GM23338 (cell line): ENCODE measurements at regions not wholly inside any gene's neighbourhood (a gene's known extent, or its start where the extent isn't known, plus 50 kb on each side); places are given as distances from the start of the nearest gene placed in this dataset.

ENCODE experiments used
- ATAC-seq: fragments of 200-7000 bp; cut with Tn5 transposase; 3 replicates; pipeline ENCODE4 v1.9.1; 2020
- DNase-seq: peaks from one replicate; pipeline ENCODE4 v3.0.0-alpha.2; 2015; ENCODE audit warnings: low spot score
- H2AFZ ChIP-seq: fragments of 200-600 bp; sonication (generic); 2 replicates; pipeline ENCODE4 v1.8.0; 2016; ENCODE audit warnings: antibody characterized with exemption, mild to moderate bottlenecking, moderate library complexity
- H3F3A ChIP-seq: fragments of 200-600 bp; sonication (generic); replicated peaks from 2 replicates; pipeline ENCODE4 v1.8.0; 2017; ENCODE audit warnings: antibody characterized with exemption, mixed run types, low read depth
- H3K27ac ChIP-seq: fragments of 200-600 bp; sonication (generic); 2 replicates; pipeline ENCODE4 v1.6.1; 2016; ENCODE audit warnings: low read depth
- H3K27me3 ChIP-seq: fragments of 200-600 bp; sonication (generic); 2 replicates; pipeline ENCODE4 v1.8.0; 2016; ENCODE audit warnings: mild to moderate bottlenecking, mixed run types, moderate library complexity; ENCODE audit not compliant: insufficient read depth
- H3K36me3 ChIP-seq: fragments of 200-600 bp; sonication (generic); 2 replicates; pipeline ENCODE4 v1.8.0; 2016; ENCODE audit warnings: mild to moderate bottlenecking; ENCODE audit not compliant: insufficient read depth
- H3K4me1 ChIP-seq: fragments of 200-600 bp; sonication (generic); 2 replicates; pipeline ENCODE4 v1.8.0; 2016; ENCODE audit warnings: mild to moderate bottlenecking, moderate library complexity; ENCODE audit not compliant: insufficient read depth
- H3K4me2 ChIP-seq: fragments of 200-600 bp; sonication (generic); 2 replicates; pipeline ENCODE4 v1.7.1; 2017; ENCODE audit warnings: mixed run types
- H3K4me3 ChIP-seq: fragments of 200-600 bp; sonication (generic); 2 replicates; pipeline ENCODE4 v1.6.1; 2016; ENCODE audit warnings: mixed run types
- H3K79me2 ChIP-seq: fragments of 200-600 bp; sonication (generic); replicated peaks from 2 replicates; pipeline ENCODE4 v1.8.0; 2017; ENCODE audit warnings: mild to moderate bottlenecking; ENCODE audit not compliant: insufficient read depth
- H3K9me2 ChIP-seq: fragments of 200-600 bp; sonication (generic); 2 replicates; pipeline ENCODE4 v1.8.0; 2017; ENCODE audit not compliant: insufficient read depth
- H4K20me1 ChIP-seq: fragments of 200-600 bp; sonication (generic); replicated peaks from 2 replicates; pipeline ENCODE4 v1.8.0; 2017; ENCODE audit warnings: mild to moderate bottlenecking; ENCODE audit not compliant: insufficient read depth
- H3K27ac Mint-ChIP-seq: 2 replicates; pipeline ENCODE4 v1.8.0; 2020; ENCODE audit warnings: inconsistent platforms, mild to moderate bottlenecking, moderate library complexity, mixed read lengths
- H3K27me3 Mint-ChIP-seq: 3 replicates; pipeline ENCODE4 v1.8.0; 2022; ENCODE audit warnings: low read depth, mild to moderate bottlenecking, moderate library complexity, mixed read lengths, inconsistent platforms; ENCODE audit not compliant: insufficient read depth, poor library complexity
- H3K36me3 Mint-ChIP-seq: 3 replicates; pipeline ENCODE4 v1.8.0; 2021; ENCODE audit warnings: low read depth, mild to moderate bottlenecking, inconsistent platforms, moderate library complexity, mixed read lengths
- H3K4me1 Mint-ChIP-seq: 3 replicates; pipeline ENCODE4 v1.8.0; 2020; ENCODE audit warnings: mild to moderate bottlenecking, inconsistent platforms, mixed read lengths
- H3K4me3 Mint-ChIP-seq: 3 replicates; pipeline ENCODE4 v1.8.0; 2021; ENCODE audit warnings: moderate library complexity, mild to moderate bottlenecking, inconsistent platforms, mixed read lengths
- H3K9me3 Mint-ChIP-seq: 3 replicates; pipeline ENCODE4 v1.8.0; 2020; ENCODE audit warnings: moderate library complexity, mild to moderate bottlenecking, inconsistent platforms, mixed read lengths
- EZH2 ChIP-seq: fragments of 200-600 bp; sonication (generic); IDR thresholded peaks from one replicate; pipeline ENCODE4 v1.8.0; 2017; ENCODE audit warnings: antibody characterized with exemption, mild to moderate bottlenecking, low read depth; ENCODE audit not compliant: unreplicated experiment
- JUNB ChIP-seq: IDR thresholded peaks from one replicate; pipeline ENCODE4 v1.6.1; 2016; ENCODE audit warnings: antibody characterized with exemption; ENCODE audit not compliant: unreplicated experiment
- NANOG ChIP-seq: IDR thresholded peaks from 2 replicates; pipeline ENCODE4 v1.6.1; 2016; ENCODE audit warnings: antibody characterized with exemption, borderline replicate concordance
- REST ChIP-seq: IDR thresholded peaks from one replicate; pipeline ENCODE4 v1.6.1; 2018; ENCODE audit warnings: antibody characterized with exemption; ENCODE audit not compliant: unreplicated experiment
- STAT1 ChIP-seq: IDR thresholded peaks from one replicate; pipeline ENCODE4 v1.6.1; 2016; ENCODE audit warnings: antibody characterized with exemption; ENCODE audit not compliant: unreplicated experiment
- ZNF331 ChIP-seq: fragments of 250-450 bp; sonication (Bioruptor Pico); IDR thresholded peaks from 2 replicates; pipeline ENCODE4 v1.5.0; 2020; ENCODE audit warnings: low read depth, mild to moderate bottlenecking, moderate library complexity
- TF ChIP-seq, protein P1 (sequence below), 2 experiments: fragments of 200-600 bp in 1 of 2; sonication (generic) in 1 of 2; conservative IDR thresholded peaks; 2 replicates each; pipeline versions ENCODE4 v1.5.1 to v1.6.1; 2016 to 2017; ENCODE audit warnings: antibody characterized with exemption in 2 of 2, low read depth in 2 of 2, mild to moderate bottlenecking in 2 of 2, moderate library complexity in 1 of 2
- TF ChIP-seq, protein P2 (sequence below): IDR thresholded peaks from 2 replicates; pipeline ENCODE4 v1.6.1; 2016; ENCODE audit warnings: antibody characterized with exemption
- TF ChIP-seq, protein P3 (sequence below): fragments of 250-450 bp; sonication (Bioruptor Pico); IDR thresholded peaks from 2 replicates; pipeline ENCODE4 v1.5.0; 2020; ENCODE audit warnings: mild to moderate bottlenecking, moderate library complexity

- H3K4me1 Mint-ChIP-seq: peaks cover 6% of the 10 kb centered on the region
Observed at GRCh38 chrX:40891798-40892197, 156.5 kb upstream of the MED14 start.

More at GRCh38 chrX:40891798-40892197, 156.5 kb upstream of the MED14 start:
- H3K4me3 Mint-ChIP-seq: no peak overlapping the region
- Histone ChIP-seq H3F3A (no peaks in the 10 kb centered on the region), H3K79me2 (no peaks in the 10 kb centered on the region), H2AFZ (no peak overlapping the region), H3K36me3 (no peaks in the 10 kb centered on the region), H3K27me3 (no peaks in the 10 kb centered on the region), H3K27ac (no peak overlapping the region), H4K20me1 (no peaks in the 10 kb centered on the region), H3K4me2 (no peak overlapping the region), H3K4me3 (no peak overlapping the region), H3K9me2 (no peaks in the 10 kb centered on the region), H3K4me1 (peaks cover 7% of the 10 kb centered on the region; the same call in 1 of the 2 replicates)
- TF ChIP-seq REST (no peak), STAT1 (no peak), JUNB (no peak), ZNF331 (CRISPR knock-in tag) (no peak), NANOG (no peak), EZH2 (no peak)
- TF ChIP-seq, protein P1, sequence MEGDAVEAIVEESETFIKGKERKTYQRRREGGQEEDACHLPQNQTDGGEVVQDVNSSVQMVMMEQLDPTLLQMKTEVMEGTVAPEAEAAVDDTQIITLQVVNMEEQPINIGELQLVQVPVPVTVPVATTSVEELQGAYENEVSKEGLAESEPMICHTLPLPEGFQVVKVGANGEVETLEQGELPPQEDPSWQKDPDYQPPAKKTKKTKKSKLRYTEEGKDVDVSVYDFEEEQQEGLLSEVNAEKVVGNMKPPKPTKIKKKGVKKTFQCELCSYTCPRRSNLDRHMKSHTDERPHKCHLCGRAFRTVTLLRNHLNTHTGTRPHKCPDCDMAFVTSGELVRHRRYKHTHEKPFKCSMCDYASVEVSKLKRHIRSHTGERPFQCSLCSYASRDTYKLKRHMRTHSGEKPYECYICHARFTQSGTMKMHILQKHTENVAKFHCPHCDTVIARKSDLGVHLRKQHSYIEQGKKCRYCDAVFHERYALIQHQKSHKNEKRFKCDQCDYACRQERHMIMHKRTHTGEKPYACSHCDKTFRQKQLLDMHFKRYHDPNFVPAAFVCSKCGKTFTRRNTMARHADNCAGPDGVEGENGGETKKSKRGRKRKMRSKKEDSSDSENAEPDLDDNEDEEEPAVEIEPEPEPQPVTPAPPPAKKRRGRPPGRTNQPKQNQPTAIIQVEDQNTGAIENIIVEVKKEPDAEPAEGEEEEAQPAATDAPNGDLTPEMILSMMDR (conservative IDR thresholded peaks at IDR 0.05; ENCODE audit: low read depth in 2 of 2): no peak
- TF ChIP-seq, protein P2, sequence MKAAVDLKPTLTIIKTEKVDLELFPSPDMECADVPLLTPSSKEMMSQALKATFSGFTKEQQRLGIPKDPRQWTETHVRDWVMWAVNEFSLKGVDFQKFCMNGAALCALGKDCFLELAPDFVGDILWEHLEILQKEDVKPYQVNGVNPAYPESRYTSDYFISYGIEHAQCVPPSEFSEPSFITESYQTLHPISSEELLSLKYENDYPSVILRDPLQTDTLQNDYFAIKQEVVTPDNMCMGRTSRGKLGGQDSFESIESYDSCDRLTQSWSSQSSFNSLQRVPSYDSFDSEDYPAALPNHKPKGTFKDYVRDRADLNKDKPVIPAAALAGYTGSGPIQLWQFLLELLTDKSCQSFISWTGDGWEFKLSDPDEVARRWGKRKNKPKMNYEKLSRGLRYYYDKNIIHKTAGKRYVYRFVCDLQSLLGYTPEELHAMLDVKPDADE: no peak
- TF ChIP-seq, protein P3, sequence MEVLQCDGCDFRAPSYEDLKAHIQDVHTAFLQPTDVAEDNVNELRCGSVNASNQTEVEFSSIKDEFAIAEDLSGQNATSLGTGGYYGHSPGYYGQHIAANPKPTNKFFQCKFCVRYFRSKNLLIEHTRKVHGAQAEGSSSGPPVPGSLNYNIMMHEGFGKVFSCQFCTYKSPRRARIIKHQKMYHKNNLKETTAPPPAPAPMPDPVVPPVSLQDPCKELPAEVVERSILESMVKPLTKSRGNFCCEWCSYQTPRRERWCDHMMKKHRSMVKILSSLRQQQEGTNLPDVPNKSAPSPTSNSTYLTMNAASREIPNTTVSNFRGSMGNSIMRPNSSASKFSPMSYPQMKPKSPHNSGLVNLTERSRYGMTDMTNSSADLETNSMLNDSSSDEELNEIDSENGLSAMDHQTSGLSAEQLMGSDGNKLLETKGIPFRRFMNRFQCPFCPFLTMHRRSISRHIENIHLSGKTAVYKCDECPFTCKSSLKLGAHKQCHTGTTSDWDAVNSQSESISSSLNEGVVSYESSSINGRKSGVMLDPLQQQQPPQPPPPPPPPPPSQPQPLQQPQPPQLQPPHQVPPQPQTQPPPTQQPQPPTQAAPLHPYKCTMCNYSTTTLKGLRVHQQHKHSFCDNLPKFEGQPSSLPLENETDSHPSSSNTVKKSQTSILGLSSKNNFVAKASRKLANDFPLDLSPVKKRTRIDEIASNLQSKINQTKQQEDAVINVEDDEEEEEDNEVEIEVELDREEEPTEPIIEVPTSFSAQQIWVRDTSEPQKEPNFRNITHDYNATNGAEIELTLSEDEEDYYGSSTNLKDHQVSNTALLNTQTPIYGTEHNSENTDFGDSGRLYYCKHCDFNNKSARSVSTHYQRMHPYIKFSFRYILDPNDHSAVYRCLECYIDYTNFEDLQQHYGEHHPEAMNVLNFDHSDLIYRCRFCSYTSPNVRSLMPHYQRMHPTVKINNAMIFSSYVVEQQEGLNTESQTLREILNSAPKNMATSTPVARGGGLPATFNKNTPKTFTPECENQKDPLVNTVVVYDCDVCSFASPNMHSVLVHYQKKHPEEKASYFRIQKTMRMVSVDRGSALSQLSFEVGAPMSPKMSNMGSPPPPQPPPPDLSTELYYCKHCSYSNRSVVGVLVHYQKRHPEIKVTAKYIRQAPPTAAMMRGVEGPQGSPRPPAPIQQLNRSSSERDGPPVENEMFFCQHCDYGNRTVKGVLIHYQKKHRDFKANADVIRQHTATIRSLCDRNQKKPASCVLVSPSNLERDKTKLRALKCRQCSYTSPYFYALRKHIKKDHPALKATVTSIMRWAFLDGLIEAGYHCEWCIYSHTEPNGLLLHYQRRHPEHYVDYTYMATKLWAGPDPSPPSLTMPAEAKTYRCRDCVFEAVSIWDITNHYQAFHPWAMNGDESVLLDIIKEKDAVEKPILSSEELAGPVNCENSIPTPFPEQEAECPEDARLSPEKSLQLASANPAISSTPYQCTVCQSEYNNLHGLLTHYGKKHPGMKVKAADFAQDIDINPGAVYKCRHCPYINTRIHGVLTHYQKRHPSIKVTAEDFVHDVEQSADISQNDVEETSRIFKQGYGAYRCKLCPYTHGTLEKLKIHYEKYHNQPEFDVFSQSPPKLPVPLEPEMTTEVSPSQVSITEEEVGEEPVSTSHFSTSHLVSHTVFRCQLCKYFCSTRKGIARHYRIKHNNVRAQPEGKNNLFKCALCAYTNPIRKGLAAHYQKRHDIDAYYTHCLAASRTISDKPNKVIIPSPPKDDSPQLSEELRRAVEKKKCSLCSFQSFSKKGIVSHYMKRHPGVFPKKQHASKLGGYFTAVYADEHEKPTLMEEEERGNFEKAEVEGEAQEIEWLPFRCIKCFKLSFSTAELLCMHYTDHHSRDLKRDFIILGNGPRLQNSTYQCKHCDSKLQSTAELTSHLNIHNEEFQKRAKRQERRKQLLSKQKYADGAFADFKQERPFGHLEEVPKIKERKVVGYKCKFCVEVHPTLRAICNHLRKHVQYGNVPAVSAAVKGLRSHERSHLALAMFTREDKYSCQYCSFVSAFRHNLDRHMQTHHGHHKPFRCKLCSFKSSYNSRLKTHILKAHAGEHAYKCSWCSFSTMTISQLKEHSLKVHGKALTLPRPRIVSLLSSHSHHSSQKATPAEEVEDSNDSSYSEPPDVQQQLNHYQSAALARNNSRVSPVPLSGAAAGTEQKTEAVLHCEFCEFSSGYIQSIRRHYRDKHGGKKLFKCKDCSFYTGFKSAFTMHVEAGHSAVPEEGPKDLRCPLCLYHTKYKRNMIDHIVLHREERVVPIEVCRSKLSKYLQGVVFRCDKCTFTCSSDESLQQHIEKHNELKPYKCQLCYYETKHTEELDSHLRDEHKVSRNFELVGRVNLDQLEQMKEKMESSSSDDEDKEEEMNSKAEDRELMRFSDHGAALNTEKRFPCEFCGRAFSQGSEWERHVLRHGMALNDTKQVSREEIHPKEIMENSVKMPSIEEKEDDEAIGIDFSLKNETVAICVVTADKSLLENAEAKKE: no peak
- ATAC-seq (no peak), DNase-seq (no peak)
- H3K36me3 Mint-ChIP-seq: peaks cover 13% of the 10 kb centered on the region; the same call in 1 of the 3 replicates
- peaks cover 16% of the 10 kb centered on the region; the same call in 2 of the 3 replicates for H3K9me3 Mint-ChIP-seq
- H3K27me3 Mint-ChIP-seq: peaks cover 2% of the 10 kb centered on the region
- no peak overlapping the region for H3K27ac Mint-ChIP-seq
